GM18517 (cell line): ENCODE measurements at regions not wholly inside any gene's neighbourhood (a gene's known extent, or its start where the extent isn't known, plus 50 kb on each side); places are given as distances from the start of the nearest gene placed in this dataset.

Source experiments
- ATAC-seq: cut with Tn5 transposase; IDR thresholded peaks from one replicate; pipeline ENCODE4 v1.9.1; 2021; ENCODE audit warnings: mild to moderate bottlenecking, moderate library complexity; ENCODE audit not compliant: unreplicated experiment

GRCh38 chr9:81532251-81532650, 157.1 kb downstream of the TLE1 start:
- ATAC-seq = no peak

- ATAC-seq = no peak
Observed at GRCh38 chr9:81531511-81531910, 157.8 kb downstream of the TLE1 start.

GRCh38 chr9:81530846-81531245, 158.5 kb downstream of the TLE1 start:
- ATAC-seq = no peak

GRCh38 chr9:81530310-81530810, 159.0 kb downstream of the TLE1 start:
- ATAC-seq = no peak

GRCh38 chr9:81529556-81530193, 159.7 kb downstream of the TLE1 start:
- ATAC-seq = no peak

- ATAC-seq = no peak
Observed at GRCh38 chr9:81526587-81526986, 162.8 kb downstream of the TLE1 start.

GRCh38 chr9:81522716-81523551, 166.4 kb downstream of the TLE1 start:
- peak; percentile 72 for ATAC-seq

- no peak for ATAC-seq
Observed at GRCh38 chr9:81521892-81522291, 167.5 kb downstream of the TLE1 start.

- ATAC-seq = no peak
Observed at GRCh38 chr9:81519816-81520495, 169.4 kb downstream of the TLE1 start.

- no peak for ATAC-seq
Observed at GRCh38 chr9:81517954-81518353, 171.4 kb downstream of the TLE1 start.

GRCh38 chr9:81513059-81513458, 176.3 kb downstream of the TLE1 start:
- no peak for ATAC-seq

- ATAC-seq = no peak
Observed at GRCh38 chr9:81512641-81513040, 176.7 kb downstream of the TLE1 start.

GRCh38 chr9:81508476-81508875, 180.9 kb downstream of the TLE1 start:
- no peak for ATAC-seq

- no peak for ATAC-seq
Observed at GRCh38 chr9:81506941-81507864, 182.1 kb downstream of the TLE1 start.

- no peak for ATAC-seq
Observed at GRCh38 chr9:81499594-81499993, 189.8 kb downstream of the TLE1 start.

- ATAC-seq = no peak
Observed at GRCh38 chr9:81499021-81499454, 190.3 kb downstream of the TLE1 start.

GRCh38 chr9:81498576-81498975, 190.8 kb downstream of the TLE1 start:
- ATAC-seq = no peak

- ATAC-seq = no peak
Observed at GRCh38 chr9:81497091-81497490, 192.3 kb downstream of the TLE1 start.

GRCh38 chr9:81492710-81493447, 196.5 kb downstream of the TLE1 start:
- ATAC-seq = no peak
